NCI-H345 treated with DMSO at 0.1 percent for 48 hours (cell line): ENCODE measurements at regions not wholly inside any gene's neighbourhood (a gene's known extent, or its start where the extent isn't known, plus 50 kb on each side); places are given as distances from the start of the nearest gene placed in this dataset.
A peak's percentile ranks its signal among the peaks of the same experiment; 100 is the strongest.

Experiments
- DNase-seq: peaks from one replicate; lab custom pipeline; 2025; ENCODE audit not compliant: unreplicated experiment; lab: John Stamatoyannopoulos, UW

- no peak for DNase-seq
These were observed 415.8 kb upstream of the TRIB2 start for GRCh38 chr2:12300927-12301326.

GRCh38 chr2:12302140-12302539 lies 414.6 kb upstream of the TRIB2 start:
- no peak for DNase-seq

GRCh38 chr2:12302691-12303090 lies 414.0 kb upstream of the TRIB2 start:
- no peak for DNase-seq

- DNase-seq, result peak; percentile 64
These were observed 413.3 kb upstream of the TRIB2 start for GRCh38 chr2:12303181-12304030.

- DNase-seq, result no peak
These were observed 412.1 kb upstream of the TRIB2 start for GRCh38 chr2:12304564-12305171.

- no peak for DNase-seq
These were observed 410.8 kb upstream of the TRIB2 start for GRCh38 chr2:12305931-12306330.

- DNase-seq, result no peak
These were observed 406.3 kb upstream of the TRIB2 start for GRCh38 chr2:12310399-12310798.

- peak; percentile 71 for DNase-seq
These were observed 403.1 kb upstream of the TRIB2 start for GRCh38 chr2:12313445-12314126.

GRCh38 chr2:12314127-12314760 lies 402.5 kb upstream of the TRIB2 start:
- peak; percentile 81 for DNase-seq

- DNase-seq, result no peak
These were observed 401.5 kb upstream of the TRIB2 start for GRCh38 chr2:12315224-12315623.

- no peak for DNase-seq
These were observed 400.3 kb upstream of the TRIB2 start for GRCh38 chr2:12316476-12316875.

GRCh38 chr2:12317286-12317685 lies 399.4 kb upstream of the TRIB2 start:
- DNase-seq, result no peak

GRCh38 chr2:12317814-12318426 lies 398.8 kb upstream of the TRIB2 start:
- no peak for DNase-seq

- no peak for DNase-seq
These were observed 398.2 kb upstream of the TRIB2 start for GRCh38 chr2:12318427-12319057.

- no peak for DNase-seq
These were observed 396.6 kb upstream of the TRIB2 start for GRCh38 chr2:12320027-12320734.

GRCh38 chr2:12320991-12321641 lies 395.6 kb upstream of the TRIB2 start:
- DNase-seq, result no peak

GRCh38 chr2:12321886-12322285 lies 394.9 kb upstream of the TRIB2 start:
- no peak for DNase-seq

- no peak for DNase-seq
These were observed 390.9 kb upstream of the TRIB2 start for GRCh38 chr2:12325806-12326205.

GRCh38 chr2:12326449-12327190 lies 390.1 kb upstream of the TRIB2 start:
- DNase-seq, result no peak
